KMS-11 (cell line): ENCODE measurements at regions not wholly inside any gene's neighbourhood (a gene's known extent, or its start where the extent isn't known, plus 50 kb on each side); places are given as distances from the start of the nearest gene placed in this dataset.

Experiments used
- H2AFZ ChIP-seq: fragments of 200-600 bp; sonication (generic); 2 replicates; pipeline ENCODE4 v1.6.1; 2016; ENCODE audit warnings: antibody characterized with exemption, mixed run types, low read depth
- H3K27ac ChIP-seq: fragments of 200-600 bp; sonication (generic); 2 replicates; pipeline ENCODE4 v1.6.1; 2016; ENCODE audit warnings: mild to moderate bottlenecking, mixed run types
- H3K27me3 ChIP-seq: fragments of 200-600 bp; sonication (generic); 2 replicates; pipeline ENCODE4 v1.6.1; 2017; ENCODE audit warnings: mild to moderate bottlenecking, low read depth, mixed run types, moderate library complexity; ENCODE audit not compliant: insufficient read depth
- H3K36me3 ChIP-seq: fragments of 200-600 bp; sonication (generic); 2 replicates; pipeline ENCODE4 v1.6.1; 2017; ENCODE audit warnings: mild to moderate bottlenecking, mixed run types; ENCODE audit not compliant: insufficient read depth
- H3K4me1 ChIP-seq: fragments of 200-600 bp; sonication (generic); 2 replicates; pipeline ENCODE4 v1.6.1; 2016; ENCODE audit warnings: mild to moderate bottlenecking, low read depth, mixed run types; ENCODE audit not compliant: poor library complexity, severe bottlenecking
- H3K4me2 ChIP-seq: fragments of 200-600 bp; sonication (generic); 2 replicates; pipeline ENCODE4 v1.7.0; 2016; ENCODE audit warnings: mild to moderate bottlenecking, mixed run types
- H3K4me3 ChIP-seq: fragments of 200-600 bp; sonication (generic); IDR thresholded peaks from 2 replicates; pipeline ENCODE4 v1.6.1; 2017; ENCODE audit warnings: low read depth, low read length, mixed read lengths; ENCODE audit not compliant: insufficient read depth
- H3K79me2 ChIP-seq: fragments of 200-600 bp; sonication (generic); 2 replicates; pipeline ENCODE4 v1.6.1; 2016; ENCODE audit warnings: low read depth, mixed run types; ENCODE audit not compliant: insufficient read depth
- H3K9ac ChIP-seq: fragments of 200-600 bp; sonication (generic); 2 replicates; pipeline ENCODE4 v1.6.1; 2016; ENCODE audit warnings: mild to moderate bottlenecking, mixed run types
- H4K20me1 ChIP-seq: fragments of 200-600 bp; sonication (generic); 2 replicates; pipeline ENCODE4 v1.6.1; 2016; ENCODE audit warnings: mild to moderate bottlenecking, mixed run types; ENCODE audit not compliant: insufficient read depth
- CTCF ChIP-seq: fragments of 200-600 bp; sonication (generic); conservative IDR thresholded peaks from 2 replicates; pipeline ENCODE4 v1.6.1; 2017; ENCODE audit warnings: low read depth, mild to moderate bottlenecking, antibody characterized with exemption, low read length, moderate library complexity, mixed read lengths

- Histone ChIP-seq H3K4me1 (no peaks in the 10 kb centered on the region), H3K4me3 (no peak overlapping the region), H4K20me1 (no peaks in the 10 kb centered on the region), H2AFZ (no peak overlapping the region), H3K27ac (no peak overlapping the region), H3K79me2 (no peaks in the 10 kb centered on the region), H3K36me3 (no peaks in the 10 kb centered on the region), H3K4me2 (no peak overlapping the region), H3K27me3 (no peaks in the 10 kb centered on the region), H3K9ac (no peak overlapping the region)
- TF ChIP-seq CTCF: no peak
Measured at GRCh38 chr22:49016909-49017481, 810.7 kb downstream of the BRD1 start.

GRCh38 chr22:49015993-49016908 lies 811.4 kb downstream of the BRD1 start:
- TF ChIP-seq CTCF: no peak
- no peak overlapping the region for H3K4me3 ChIP-seq
- H3K27ac ChIP-seq: no peak overlapping the region
- H3K4me2 ChIP-seq: no peak overlapping the region
- no peak overlapping the region for H3K9ac ChIP-seq
- H2AFZ ChIP-seq: no peak overlapping the region
- H3K36me3 ChIP-seq: no peaks in the 10 kb centered on the region
- no peaks in the 10 kb centered on the region for H3K79me2 ChIP-seq
- no peaks in the 10 kb centered on the region for H3K4me1 ChIP-seq
- no peaks in the 10 kb centered on the region for H3K27me3 ChIP-seq
- H4K20me1 ChIP-seq: no peaks in the 10 kb centered on the region

GRCh38 chr22:49015459-49015858 lies 812.2 kb downstream of the BRD1 start:
- Histone ChIP-seq H3K4me3 (no peak overlapping the region), H3K4me1 (no peaks in the 10 kb centered on the region), H3K36me3 (no peaks in the 10 kb centered on the region), H4K20me1 (no peaks in the 10 kb centered on the region), H3K27ac (no peak overlapping the region), H3K9ac (no peak overlapping the region), H3K27me3 (no peaks in the 10 kb centered on the region), H3K79me2 (no peaks in the 10 kb centered on the region), H3K4me2 (no peak overlapping the region), H2AFZ (no peak overlapping the region)
- TF ChIP-seq CTCF: no peak

GRCh38 chr22:49014227-49015201 lies 813.2 kb downstream of the BRD1 start:
- no peaks in the 10 kb centered on the region for H3K27me3 ChIP-seq
- no peaks in the 10 kb centered on the region for H3K36me3 ChIP-seq
- no peaks in the 10 kb centered on the region for H4K20me1 ChIP-seq
- H3K79me2 ChIP-seq: no peaks in the 10 kb centered on the region
- no peak overlapping the region for H3K4me3 ChIP-seq
- no peak overlapping the region for H3K27ac ChIP-seq
- H3K9ac ChIP-seq: no peak overlapping the region
- no peak overlapping the region for H2AFZ ChIP-seq
- H3K4me2 ChIP-seq: no peak overlapping the region
- H3K4me1 ChIP-seq: no peaks in the 10 kb centered on the region
- TF ChIP-seq CTCF: no peak
